SU-DHL-6 (cell line): ENCODE measurements at regions not wholly inside any gene's neighbourhood (a gene's known extent, or its start where the extent isn't known, plus 50 kb on each side); places are given as distances from the start of the nearest gene placed in this dataset.

ENCODE experiments used
- CTCF ChIP-seq: fragments of 200-600 bp; sonication (generic); IDR thresholded peaks from one replicate; pipeline ENCODE4 v1.5.1; 2017; ENCODE audit warnings: antibody characterized with exemption, mild to moderate bottlenecking, low read length, moderate library complexity; ENCODE audit not compliant: insufficient read depth, poor library complexity, severe bottlenecking
- EZH2phosphoT487 ChIP-seq: fragments of 200-600 bp; sonication (generic), shearing (Covaris generic); conservative IDR thresholded peaks from 2 replicates; pipeline ENCODE4 v1.6.1; 2018; ENCODE audit warnings: mild to moderate bottlenecking, antibody characterized with exemption, low read length, moderate library complexity, mixed read lengths

- TF ChIP-seq CTCF, result no peak
- TF ChIP-seq EZH2phosphoT487, result no peak
Observed at GRCh38 chr14:83260751-83261150, 1727.1 kb upstream of the SEL1L start.
